ENCODE measurements at regions not wholly inside any gene's neighbourhood (a gene's known extent, or its start where the extent isn't known, plus 50 kb on each side); places are given as distances from the start of the nearest gene placed in this dataset.
"Not testable (repeated sequence)": the region's sequence is repeated elsewhere in the genome, so short reads cannot be mapped to it uniquely, and the experiment has no call there.

GRCh38 chr3:88298189-88298588, 148.4 kb downstream of the C3orf38 start:
- no peak for DNase-seq

DNA sequence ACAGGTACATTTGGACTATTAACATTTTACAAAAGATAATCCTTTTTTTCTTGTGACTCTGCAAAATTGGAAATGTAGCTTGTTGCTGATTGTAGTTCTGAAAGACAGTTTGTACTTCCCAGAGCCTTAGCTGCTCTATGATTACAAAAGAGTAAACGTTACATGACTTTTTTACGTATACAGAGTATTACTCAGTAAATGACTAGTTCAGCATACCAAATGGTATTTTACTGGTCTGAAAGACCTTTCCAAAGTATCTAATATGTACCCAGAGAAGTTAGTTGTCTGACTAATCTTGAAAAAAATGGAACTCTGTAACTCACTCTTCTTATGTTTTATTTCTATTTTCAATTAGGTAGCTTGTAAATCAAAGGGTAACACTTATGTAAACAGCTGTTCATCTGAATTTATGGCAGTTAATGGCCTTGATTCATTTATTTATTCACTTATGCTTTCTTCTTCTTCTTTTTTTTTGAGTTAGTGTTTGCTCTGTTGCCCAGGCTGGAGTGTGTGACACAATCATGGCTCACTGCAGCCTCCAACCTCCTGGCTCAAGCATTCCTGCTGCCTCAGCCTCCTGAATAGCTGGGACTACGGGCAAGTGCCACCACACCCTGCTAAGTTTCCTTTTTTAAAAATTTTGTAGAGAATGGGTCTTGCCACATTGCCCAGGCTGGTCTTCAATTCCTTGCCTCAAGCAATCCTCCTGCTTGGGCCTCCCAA, 151.7 kb downstream of the C3orf38 start:
- no peak for DNase-seq

GRCh38 chr3:88301996-88302393, 152.2 kb downstream of the C3orf38 start:
- no peak for DNase-seq

DNA sequence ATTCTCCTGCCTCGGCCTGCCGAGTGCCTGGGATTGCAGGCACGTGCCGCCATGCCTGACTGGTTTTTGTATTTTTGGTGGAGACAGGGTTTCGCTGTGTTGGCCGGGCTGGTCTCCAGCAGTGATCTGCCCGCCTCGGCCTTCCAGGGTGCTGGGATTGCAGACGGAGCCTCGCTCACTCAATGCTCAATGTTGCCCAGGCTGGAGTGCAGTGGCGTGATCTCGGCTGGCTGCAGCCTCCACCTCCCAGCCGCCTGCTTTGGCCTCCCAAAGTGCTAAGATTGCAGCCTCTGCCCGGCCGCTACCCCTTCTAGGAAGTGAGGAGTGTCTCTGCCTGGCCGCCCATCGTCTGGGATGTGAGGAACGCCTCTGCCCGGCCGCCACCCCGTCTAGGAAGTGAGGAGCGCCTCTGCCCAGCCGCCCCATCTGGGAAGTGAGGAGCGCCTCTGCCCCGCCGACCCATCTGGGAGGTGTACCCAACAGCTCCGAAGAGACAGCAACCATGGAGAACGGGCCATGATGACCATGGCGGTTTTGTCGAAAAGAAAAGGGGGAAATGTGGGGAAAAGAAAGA, 153.7 kb downstream of the C3orf38 start:
- not testable (repeated sequence) for DNase-seq

DNA sequence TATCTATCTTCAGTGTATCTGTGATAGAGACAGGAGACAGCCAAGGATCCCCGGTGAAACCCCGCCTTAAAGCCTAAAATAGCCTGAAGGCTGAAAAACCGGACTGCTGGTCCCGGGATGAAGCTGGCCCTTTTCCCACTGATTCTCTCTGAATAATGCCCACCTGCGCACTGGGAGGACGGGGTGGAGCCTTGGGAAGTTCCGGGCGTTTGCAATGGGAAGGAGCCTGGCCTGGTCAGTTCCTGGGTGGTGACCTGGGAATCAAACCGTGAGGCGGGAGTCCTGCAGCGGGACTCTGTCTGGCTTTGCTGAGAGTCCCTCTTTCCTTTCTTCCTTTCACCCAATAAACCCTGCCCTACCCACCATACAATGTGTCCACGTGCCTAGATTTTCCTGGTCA, 157.9 kb downstream of the C3orf38 start:
- no peak for DNase-seq

GRCh38 chr3:88311826-88312225, 162.1 kb downstream of the C3orf38 start:
- DNase-seq: no peak

DNA sequence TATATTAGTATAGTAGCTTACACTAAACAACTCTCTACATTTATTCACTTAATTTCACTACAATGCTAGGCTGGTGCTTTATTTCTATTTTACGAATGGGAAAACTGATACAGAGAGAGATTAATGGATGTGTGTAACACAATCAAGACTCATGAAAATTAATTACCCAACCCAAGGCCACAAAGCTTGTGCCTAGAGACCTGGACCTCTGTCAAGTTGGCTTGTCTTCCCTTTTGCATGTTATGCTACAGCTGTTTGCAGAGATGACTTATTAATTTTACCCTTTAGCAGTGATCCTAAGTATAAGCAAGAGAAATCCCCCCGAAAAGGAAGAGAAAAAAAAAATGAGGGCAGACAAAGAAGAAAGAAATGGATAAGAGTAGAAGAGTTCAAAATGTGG, 162.5 kb downstream of the C3orf38 start:
- no peak for DNase-seq

DNA sequence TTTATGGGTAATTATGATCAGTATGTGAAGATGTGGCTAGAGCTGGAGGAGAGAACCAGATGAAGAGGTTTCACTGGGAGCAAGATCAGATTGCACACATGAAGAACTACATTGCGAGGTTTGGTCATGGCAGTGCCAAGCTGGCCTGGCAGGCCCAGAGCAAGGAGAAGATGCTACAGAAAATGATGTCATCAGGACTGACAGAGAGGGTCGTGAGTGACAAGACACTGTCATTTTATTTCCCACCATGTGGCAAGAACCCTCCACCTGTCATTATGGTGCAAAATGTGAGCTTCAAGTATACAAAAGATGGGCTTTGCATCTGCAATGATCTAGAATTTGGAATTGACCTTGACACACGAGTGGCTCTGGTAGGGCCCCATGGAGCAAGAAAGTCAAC, 168.3 kb downstream of the C3orf38 start:
- DNase-seq: no peak

- DNase-seq: no peak
These were observed 171.7 kb downstream of the C3orf38 start for GRCh38 chr3:88321363-88322050.

DNA sequence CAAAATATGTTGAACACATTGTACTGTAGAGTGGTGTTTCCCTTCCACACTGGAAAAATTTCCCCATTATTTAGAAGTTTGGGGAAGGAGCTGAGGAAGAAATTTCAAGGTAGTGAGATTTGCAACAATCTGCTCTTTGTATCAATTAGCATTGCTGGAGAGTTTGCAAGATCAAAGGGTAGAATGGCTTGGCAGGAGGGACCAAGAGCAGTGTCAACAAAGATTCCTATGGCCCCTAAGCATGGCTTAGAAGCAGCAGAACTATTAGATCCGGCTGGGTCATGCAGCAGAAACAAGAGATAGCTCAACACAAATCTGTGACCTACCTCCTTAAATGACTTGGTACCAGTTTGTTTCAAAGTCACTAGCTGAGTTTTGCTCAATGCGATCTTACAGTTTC, 175.0 kb downstream of the C3orf38 start:
- DNase-seq: no peak

DNA sequence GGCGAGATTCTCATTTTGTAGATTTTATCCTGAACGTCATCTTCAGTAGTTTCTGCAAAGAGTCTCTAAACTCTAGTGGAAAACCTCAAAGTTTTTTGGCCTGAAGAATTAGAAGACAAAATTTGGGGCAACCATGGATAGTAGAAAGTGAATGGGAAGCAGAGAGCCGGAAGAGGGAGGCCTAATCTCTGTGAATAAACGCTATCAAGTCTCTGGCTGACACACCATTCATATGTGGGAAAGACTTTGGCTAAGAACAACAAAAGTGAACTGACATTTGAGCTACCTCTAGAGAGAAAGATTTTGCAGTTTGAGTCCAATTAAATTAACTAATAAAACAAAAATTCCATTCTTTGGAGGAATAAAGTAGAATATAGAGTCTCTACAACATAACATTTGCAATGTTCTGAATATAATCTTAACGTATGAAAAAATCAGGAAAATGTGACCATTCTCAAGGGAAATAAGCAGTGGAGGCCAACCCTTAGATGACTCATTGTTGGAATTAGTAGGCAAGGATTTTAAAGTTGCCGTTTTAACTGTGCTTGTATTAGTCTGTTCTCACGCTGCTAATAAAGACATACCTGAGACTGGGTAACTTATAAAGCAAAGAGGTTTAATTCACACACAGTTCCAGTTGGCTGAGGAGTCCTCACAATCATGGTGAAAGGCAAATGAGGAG, 184.6 kb downstream of the C3orf38 start:
- no peak for DNase-seq

- DNase-seq: no peak
These were observed 187.1 kb downstream of the C3orf38 start for GRCh38 chr3:88336894-88337293.

GRCh38 chr3:88343264-88343663, 193.5 kb downstream of the C3orf38 start:
- DNase-seq: no peak

GRCh38 chr3:88346643-88347042, 196.9 kb downstream of the C3orf38 start:
- DNase-seq: no peak

- no peak for DNase-seq
These were observed 212.7 kb downstream of the C3orf38 start for GRCh38 chr3:88362428-88362827.

DNA sequence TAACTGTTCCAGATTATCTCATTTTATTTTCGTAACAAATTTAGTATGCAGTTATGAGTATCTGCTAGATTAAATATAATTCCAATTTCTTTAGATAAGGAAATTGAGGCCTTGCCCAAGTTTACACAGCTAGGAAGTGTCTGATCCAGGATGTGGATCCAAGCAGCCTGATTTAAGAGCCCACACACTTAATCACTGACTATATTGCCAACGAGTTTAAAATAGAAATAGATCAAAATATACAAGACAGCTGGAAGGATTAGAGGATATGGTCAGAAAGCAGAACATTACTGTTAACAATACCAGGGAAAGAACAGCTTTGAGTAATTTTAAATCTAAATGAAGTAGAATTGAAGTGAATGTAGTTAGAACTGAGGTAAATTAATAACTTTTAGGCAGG, 215.2 kb downstream of the C3orf38 start:
- no peak for DNase-seq

DNA sequence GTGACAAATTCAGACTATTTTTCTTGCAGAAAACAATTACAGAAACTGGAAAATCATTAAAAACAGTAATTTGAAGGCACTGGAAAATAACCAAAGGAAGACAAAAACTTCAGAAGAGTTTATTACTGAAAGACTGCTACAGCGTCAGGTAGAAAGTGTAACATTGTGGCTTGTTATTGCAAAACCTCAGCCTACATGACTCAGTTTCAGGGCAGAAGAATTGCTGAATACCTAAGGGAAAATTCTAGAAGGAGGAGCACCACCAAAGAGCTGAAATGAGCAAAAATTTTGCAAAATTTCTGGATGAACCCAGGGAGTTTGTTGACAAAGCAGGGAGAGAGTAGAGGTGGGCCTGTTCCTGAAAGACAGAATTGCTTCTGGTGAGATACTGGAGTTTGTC, 219.6 kb downstream of the C3orf38 start:
- DNase-seq: no peak

GRCh38 chr3:88369767-88370166, 220.0 kb downstream of the C3orf38 start:
- DNase-seq: no peak

DNA sequence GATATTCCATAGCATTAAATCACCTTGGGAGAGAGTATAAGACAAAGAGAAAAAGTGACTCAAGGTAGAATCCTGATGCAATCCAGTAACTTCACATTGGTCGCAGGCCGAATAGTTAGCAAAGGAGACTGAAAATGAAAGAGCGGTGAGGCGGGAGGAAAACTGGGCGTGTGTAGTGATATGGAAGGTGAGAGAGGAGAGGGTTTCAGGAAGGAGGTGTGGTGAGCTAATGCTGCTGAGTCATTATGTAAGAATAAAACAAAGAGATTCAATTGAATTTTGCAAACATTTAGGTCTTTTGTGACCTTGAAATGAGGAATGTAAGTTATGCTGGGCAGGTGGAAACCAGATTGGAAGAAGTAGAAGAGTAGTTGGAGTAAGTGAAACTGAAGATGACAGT, 235.3 kb downstream of the C3orf38 start:
- DNase-seq: no peak

DNA sequence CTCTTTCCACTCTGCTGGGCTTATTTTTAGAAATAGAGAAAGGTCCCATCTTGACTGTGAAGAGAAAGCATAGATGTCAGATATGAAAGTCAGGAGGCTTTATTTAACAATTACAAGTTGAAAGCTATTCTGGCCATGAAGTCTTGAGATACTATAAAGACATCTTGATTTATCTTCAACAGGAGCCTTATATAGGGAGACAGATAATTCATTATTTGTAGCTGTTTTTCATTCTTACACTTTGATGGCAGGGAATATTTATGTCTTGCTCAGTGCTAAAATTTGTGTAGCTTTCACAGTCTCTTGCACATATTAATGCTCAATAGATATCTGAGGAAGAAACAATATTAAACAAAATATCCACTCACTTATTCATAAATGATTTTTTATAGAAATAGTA, 248.8 kb downstream of the C3orf38 start:
- no peak for DNase-seq

DNA sequence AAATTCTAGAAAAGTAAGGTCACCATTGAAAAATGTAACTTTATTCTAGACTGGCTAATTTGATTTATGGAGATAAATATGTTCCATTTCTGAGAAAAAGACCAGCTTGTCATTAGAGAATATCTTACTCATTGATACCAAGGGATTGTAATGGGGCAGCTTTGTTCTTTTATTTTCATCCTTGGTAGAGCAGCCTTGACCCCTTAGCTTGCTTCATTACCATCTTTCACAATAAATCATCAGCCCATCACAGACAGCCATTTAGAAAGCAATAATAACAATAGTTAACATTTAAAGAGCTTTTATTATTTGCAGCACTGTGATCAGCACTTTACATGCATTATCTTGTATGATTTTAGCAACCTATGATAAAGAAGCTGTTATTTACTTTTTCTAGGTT, 253.6 kb downstream of the C3orf38 start:
- DNase-seq: no peak

GRCh38 chr3:88408097-88408496, 258.3 kb downstream of the C3orf38 start:
- no peak for DNase-seq

DNA sequence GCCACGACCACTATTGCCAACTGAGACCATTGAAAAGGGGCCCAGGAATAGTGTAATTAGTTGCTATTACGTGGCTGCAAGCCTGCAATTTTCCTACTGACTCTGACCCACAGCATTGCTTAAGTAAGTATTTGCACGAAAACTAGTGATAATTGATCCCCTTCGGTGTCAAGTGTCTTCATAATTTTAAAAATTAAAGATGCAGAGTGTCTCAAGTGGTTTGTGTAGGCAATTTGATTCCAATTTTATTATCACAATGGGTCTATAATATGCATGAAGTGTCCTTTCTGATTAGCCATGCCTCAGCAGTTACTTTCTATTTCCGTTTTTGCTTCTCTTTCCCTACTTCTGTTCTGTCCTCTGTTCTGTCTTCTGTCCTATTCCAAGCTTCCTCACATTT, 259.2 kb downstream of the C3orf38 start:
- DNase-seq: no peak

GRCh38 chr3:88410259-88410658, 260.5 kb downstream of the C3orf38 start:
- no peak for DNase-seq
